HTR-8/SVneo (cell line): ENCODE measurements at regions not wholly inside any gene's neighbourhood (a gene's known extent, or its start where the extent isn't known, plus 50 kb on each side); places are given as distances from the start of the nearest gene placed in this dataset.

Experiments
- DNase-seq: peaks from one replicate; pipeline ENCODE4 v3.0.0; 2011; ENCODE audit warnings: low spot score, mixed read lengths; ENCODE audit not compliant: insufficient read length
- FAIRE-seq: peaks from 2 replicates; lab custom pipeline; 2011; peaks lifted over from hg19 to GRCh38; lab: Jason Lieb, UNC

- no peak for DNase-seq
- no peak for FAIRE-seq
Observed at GRCh38 chr1:47549532-47549931, 111.7 kb downstream of the FOXD2 start.

DNA sequence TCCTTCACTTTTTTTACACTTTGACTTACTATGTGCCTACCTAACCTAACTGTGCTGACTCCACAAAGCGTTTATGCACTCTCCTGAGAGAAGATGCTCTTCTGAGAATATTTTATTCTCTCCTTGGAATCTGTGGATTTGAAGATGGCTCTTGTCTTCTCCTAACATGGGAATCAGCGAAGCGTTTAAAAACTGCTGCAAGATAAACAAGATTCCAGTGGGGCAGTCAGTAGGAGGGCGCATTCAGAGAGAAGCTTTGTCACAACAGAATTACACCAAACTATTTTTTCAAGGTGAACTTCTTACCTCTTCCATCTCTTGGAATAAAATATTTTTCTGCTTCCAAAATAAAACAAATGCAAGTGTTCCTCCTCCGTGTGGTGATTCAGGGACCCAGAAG is 113.1 kb downstream of the FOXD2 start:
- FAIRE-seq (no peak), DNase-seq (no peak)

DNA sequence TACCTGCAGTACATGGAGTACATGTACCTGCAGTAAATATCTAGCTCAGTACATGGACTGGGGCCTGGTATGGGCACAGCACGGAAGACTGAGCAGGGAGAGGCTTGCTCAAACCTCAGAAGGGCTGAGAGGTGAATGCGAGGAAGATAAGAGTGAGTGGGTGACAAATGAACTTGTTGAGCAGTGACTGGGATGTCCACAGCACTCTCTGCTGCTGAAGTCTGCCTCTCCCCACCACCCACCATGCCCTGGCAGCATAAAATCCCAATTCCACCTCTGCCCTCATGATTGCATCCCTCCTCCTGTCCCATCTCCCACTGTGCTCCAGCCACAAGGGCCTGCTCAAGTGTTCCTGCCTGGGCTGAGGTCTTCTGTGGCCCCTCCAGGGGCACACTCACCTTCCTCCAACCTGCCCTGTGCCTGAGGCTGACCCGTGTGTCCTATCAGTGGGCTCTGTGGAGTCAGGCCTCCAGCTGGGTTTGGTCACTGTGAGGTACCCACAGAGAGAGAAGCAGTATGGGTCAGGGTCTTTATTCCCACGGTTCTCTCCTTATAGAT is 114.2 kb downstream of the FOXD2 start:
- no peak for FAIRE-seq
- no peak for DNase-seq

- DNase-seq (no peak), FAIRE-seq (no peak)
Observed at GRCh38 chr1:47554082-47554481, 116.2 kb downstream of the FOXD2 start.

- FAIRE-seq (no peak), DNase-seq (no peak)
Observed at GRCh38 chr1:47554901-47555300, 117.1 kb downstream of the FOXD2 start.

GRCh38 chr1:47555306-47555705 is 117.5 kb downstream of the FOXD2 start:
- FAIRE-seq (no peak), DNase-seq (no peak)

- FAIRE-seq: no peak
Observed at GRCh38 chr1:47555841-47556560, 118.2 kb downstream of the FOXD2 start.

DNA sequence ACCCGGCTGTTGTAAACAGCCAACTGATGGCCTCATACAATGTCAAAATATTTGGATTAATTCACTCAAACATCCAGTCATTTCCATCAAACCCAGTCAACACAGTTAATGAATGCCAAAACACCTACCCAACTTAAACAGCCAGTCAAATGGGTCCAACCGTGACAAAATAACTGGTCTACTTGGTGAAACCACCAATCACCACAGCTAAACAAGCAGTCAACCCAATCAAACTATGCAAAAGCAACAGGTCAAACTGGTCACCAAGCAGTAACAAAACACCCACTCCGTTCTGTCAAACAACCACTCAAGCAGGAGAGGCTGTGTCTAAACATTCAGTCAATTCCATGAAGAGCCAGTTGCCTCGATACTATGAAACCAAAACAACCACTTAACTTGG is 119.2 kb downstream of the FOXD2 start:
- DNase-seq (no peak), FAIRE-seq (no peak)

More at GRCh38 chr1:47555841-47556560, 118.2 kb downstream of the FOXD2 start:
- DNase-seq: no peak

DNA sequence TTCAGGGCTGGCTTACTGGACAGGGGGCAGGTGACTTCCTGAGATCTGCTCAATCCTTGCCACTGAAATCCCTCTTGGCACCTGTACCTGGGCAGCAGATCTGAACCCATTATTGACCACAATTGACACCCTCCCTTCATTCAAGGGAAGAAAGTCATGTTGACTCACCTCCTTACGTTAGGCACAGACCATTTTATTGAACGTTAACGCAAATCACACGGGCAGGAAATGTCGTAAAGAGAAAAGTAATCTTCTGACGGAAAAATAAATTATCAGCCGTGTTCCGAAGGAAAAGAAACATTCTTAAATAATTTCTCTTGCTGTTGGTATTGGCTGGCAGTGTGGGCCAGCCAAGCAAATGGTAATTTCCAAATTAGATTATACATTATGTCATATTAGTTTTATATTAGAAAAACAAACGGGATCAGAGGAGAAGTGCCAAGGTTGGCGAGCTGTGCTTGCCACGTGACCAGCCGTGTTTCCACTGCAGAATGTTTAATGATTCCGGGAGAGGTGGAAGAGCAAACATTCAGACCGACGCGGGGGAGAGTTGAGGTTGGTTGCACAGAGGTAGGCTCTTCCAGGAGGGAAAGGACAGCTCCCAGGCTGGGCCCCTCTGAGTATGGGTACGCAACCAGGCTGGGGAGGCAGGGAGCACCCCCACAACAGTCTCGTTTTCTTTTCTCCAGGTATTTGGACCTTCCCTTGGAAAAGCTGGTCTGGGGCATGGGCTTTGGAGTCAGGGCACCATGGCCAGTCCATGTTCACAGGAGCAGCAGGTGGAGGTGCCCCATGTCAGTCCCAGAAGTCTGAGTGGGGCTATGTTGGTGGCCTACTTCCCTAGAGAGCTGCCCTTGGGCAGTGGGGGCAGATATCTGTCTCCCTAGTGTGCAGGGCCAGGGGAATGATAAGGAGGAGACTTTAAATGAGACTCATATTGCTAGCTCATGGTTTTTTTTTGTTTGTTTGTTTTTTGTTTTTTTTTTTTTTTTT is 121.1 kb downstream of the FOXD2 start:
- DNase-seq (no peak), FAIRE-seq (no peak)

- DNase-seq (no peak), FAIRE-seq (no peak)
Observed at GRCh38 chr1:47559944-47560695, 122.3 kb downstream of the FOXD2 start.

DNA sequence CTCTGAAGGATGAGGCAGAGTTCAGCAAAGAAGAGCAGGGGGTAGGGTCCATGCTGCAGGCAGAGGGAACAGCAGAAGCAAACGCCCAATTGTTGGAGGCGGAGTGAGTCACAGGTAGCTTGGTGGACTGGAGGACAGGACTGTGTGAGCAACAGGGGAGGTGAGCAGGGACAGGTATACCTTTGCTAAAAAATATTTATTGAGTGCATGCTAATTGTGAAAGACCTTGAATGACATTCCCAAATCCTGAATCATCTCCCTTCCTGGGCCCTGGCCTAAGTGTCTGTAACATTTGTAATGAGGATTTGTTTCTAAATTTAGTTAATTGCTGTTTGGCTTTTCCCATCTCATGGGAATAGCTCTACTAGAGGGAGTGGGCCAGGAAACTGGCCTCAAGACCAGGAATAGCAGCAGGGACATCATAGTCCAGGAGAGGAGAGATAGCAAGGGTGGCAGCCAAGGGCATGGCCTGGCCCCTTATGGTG is 123.7 kb downstream of the FOXD2 start:
- no peak for DNase-seq

GRCh38 chr1:47562147-47562546 is 124.3 kb downstream of the FOXD2 start:
- FAIRE-seq: no peak
- DNase-seq: no peak

More for the DNA sequence above, 123.7 kb downstream of the FOXD2 start:
- no peak for FAIRE-seq

DNA sequence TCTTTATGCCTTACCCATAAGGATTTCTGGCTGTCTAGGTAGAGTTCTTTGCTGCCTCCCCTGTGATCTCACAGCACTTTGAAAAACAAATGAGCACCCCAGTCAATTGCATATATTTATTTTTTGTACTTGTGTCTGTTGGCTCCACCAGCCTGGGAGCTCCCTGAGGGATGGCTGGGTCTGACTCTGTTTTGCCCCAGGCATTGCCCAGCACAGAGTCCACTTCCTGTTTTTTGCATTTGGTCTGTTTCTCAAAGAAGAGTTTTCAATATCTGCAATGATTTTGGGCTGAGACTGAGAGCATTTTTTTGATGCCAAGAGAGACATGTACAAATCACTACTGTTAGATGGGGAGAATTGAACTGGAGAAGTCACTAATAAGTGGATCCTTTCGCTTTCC is 125.0 kb downstream of the FOXD2 start:
- no peak for DNase-seq
- no peak for FAIRE-seq

DNA sequence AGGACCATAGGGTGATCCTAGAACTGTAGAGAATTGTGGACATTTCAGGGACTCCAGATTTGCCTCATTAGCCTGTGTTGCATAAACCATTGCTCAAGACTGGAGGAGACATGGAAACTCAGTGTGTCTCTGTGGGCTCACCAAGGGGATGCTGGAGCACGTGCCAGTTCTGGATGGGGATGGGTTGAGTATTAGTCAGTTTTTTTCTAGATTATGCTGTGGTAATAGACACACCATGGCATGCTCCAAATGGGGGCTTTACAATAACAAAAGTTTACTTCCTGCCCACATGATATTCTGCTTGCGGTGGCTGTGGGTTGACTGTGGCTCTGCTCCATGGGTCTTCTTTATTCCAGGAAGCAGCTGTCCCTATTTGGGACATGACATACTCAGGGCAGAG is 125.4 kb downstream of the FOXD2 start:
- no peak for FAIRE-seq
- no peak for DNase-seq

DNA sequence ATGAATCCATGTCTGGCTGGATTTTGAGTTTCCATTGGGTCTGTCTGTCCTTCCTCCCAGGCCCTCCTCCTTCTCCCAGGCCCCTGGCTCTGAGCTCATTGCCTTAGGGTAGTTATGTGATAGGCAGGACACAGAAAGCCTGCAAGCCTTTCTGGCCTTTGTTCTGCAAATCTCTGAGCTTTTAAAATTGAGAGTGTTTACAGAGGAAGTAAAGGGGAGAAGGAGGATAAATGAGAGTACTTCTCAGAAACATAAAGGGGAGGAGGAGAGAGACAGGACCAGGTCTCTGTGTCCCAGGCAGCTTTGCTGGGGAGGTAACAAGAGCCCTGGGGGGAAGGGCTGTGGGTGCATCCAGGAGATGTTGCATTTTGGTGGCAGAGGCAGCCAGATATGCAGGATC is 126.7 kb downstream of the FOXD2 start:
- DNase-seq: no peak
- no peak for FAIRE-seq

- FAIRE-seq (no peak), DNase-seq (no peak)
Observed at GRCh38 chr1:47565092-47565491, 127.2 kb downstream of the FOXD2 start.

- FAIRE-seq (no peak), DNase-seq (no peak)
Observed at GRCh38 chr1:47565676-47566075, 127.8 kb downstream of the FOXD2 start.

GRCh38 chr1:47568763-47569162 is 130.9 kb downstream of the FOXD2 start:
- DNase-seq (no peak), FAIRE-seq (no peak)

GRCh38 chr1:47569261-47569660 is 131.4 kb downstream of the FOXD2 start:
- DNase-seq: no peak
- FAIRE-seq: no peak
